ENCODE measurements at regions not wholly inside any gene's neighbourhood (a gene's known extent, or its start where the extent isn't known, plus 50 kb on each side); places are given as distances from the start of the nearest gene placed in this dataset.
A peak's percentile ranks its signal among the peaks of the same experiment; 100 is the strongest.

DNA sequence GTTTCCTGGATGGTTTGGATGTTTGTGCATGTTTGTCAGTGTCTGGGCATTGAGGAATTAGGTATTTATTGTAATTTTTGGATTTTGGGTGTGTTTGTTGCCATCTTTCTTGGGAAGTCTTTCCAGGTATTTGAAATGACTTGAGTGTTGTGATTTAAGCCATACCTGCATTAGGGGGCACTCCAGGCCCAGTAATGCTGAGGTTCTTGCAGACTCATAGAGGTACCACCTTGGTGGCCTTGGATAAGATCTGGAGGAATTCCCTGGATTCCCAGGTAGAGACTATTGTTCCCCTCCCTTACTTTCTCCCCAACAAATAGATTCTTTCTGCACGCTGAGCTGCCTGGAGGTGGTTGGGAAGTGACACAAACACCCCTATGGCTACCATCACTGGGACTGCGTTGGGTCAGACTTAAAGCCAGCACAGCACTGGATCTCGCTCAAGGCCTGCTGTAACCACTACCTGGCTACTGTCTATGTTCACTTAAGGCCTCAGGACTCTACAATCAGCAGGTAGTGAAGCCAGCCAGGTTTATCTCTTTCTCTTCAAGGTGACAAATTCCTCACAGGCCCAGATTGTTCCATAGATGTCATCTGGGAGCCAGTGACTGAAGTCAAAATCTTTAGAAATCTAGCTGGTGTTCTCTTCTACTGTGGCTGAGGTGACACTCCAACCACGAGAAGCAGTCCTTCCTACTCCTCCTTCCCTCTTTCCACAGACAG lies 643.6 kb downstream of the PDHA2 start:
- TF ChIP-seq, protein P1, sequence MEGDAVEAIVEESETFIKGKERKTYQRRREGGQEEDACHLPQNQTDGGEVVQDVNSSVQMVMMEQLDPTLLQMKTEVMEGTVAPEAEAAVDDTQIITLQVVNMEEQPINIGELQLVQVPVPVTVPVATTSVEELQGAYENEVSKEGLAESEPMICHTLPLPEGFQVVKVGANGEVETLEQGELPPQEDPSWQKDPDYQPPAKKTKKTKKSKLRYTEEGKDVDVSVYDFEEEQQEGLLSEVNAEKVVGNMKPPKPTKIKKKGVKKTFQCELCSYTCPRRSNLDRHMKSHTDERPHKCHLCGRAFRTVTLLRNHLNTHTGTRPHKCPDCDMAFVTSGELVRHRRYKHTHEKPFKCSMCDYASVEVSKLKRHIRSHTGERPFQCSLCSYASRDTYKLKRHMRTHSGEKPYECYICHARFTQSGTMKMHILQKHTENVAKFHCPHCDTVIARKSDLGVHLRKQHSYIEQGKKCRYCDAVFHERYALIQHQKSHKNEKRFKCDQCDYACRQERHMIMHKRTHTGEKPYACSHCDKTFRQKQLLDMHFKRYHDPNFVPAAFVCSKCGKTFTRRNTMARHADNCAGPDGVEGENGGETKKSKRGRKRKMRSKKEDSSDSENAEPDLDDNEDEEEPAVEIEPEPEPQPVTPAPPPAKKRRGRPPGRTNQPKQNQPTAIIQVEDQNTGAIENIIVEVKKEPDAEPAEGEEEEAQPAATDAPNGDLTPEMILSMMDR (conservative IDR thresholded peaks at IDR 0.05; ENCODE audit: low read depth, low read length) = peak; percentile 25
- no peak overlapping the region for H3K4me3 ChIP-seq (ENCODE audit: low read depth, low read length)
- DNase-seq (ENCODE audit: low read depth) = no peak

DNA sequence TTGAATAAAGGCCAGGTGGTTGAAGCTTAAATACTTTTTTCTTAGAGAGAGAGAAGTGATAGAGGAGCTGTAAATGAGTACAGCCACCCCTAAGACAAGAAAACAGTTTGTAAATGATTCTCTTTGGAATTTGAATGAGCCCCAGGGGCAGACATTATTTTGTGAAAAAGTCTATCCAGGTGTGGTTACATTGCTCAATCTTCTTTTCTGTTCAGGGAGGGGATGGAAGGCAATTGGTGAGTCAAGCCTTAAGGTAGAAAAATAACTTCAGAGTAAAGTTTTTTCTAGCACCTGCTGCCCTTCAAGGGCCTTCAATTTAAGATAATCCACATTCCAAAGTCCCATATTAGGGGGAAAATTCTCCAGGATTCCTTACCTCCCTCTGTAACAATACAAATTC lies 646.7 kb downstream of the PDHA2 start:
- H3K4me3 ChIP-seq (ENCODE audit: low read depth, low read length) = no peak overlapping the region
- DNase-seq (ENCODE audit: low read depth) = no peak

DNA sequence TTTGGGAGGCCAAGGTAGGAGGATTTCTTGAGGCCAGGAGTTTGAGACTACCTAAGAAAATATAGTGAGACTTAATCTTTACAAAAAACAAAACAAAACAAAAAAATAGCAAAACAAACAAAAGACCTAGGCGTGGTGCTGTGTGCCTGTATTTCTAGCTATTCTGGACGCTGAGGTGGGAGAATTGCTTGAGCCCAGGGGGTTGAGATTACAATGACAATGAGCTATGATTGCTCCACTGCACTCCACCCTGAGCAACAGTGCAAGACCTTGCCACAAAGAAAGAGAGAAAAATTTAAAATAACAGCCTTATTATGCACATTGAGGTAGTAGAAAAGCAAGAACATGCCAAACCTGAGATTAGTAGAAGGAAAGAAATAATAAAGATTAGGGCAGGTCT lies 657.7 kb downstream of the PDHA2 start:
- TF ChIP-seq, protein P1 (conservative IDR thresholded peaks at IDR 0.05; ENCODE audit: low read depth, low read length) = no peak
- no peak overlapping the region for H3K4me3 ChIP-seq (ENCODE audit: low read depth, low read length)
- no peak for DNase-seq (ENCODE audit: low read depth)

More for the DNA sequence above, 646.7 kb downstream of the PDHA2 start:
- TF ChIP-seq, protein P1 (conservative IDR thresholded peaks at IDR 0.05; ENCODE audit: low read depth, low read length) = no peak

DNA sequence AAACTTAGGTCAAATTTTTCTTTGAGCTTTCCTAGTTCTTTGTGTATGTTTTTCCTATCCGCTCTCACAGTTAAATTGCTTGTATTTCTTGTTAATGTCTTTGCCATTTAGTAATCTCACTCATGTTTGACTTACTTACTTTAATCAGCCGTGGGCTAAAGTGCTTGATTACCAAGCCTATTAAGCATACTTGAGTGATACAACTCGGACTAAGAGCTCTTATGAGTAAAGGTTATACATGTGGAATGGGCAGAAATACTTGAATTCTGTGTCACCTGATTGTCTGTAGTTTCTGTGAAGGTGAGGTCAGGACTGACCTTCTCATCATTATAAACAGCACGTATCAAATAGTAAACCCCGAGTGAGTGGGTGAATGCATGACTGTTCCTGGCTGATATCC lies 664.5 kb downstream of the PDHA2 start:
- DNase-seq (ENCODE audit: low read depth) = no peak
- no peak overlapping the region for H3K4me3 ChIP-seq (ENCODE audit: low read depth, low read length)
- TF ChIP-seq, protein P1 (conservative IDR thresholded peaks at IDR 0.05; ENCODE audit: low read depth, low read length) = no peak

DNA sequence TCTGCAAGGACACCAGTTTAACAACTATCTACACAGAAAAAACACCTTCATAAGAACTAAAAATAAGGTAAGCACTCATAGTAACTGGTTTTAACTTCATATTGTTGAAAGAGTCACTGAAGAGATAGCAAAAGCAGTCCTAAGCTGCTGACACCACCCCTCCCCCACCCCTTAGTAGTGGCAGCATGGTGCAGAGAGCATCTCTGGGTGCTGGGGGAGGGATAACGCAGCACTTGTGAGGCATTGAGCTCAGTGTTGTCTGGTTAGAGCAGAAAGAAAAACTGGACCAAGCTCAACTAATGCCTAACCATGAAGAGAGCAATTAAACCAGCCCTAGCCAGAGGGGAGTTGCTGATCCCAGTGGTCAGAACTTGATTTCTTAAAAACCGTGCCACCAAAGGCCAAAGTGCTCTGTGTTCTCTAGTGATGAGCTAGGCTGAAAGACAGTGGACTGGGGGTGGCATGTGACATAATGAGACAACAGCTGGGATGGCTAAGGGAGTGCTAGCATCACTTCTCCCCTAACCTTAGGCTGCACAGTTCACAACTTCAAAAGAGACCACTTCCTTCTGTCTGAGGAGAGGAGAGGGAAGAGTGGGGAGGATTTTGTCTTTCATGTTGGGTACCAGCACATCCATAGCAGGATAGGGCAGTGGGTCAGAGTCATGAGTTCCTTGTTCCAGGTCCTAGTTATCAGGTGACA lies 669.3 kb downstream of the PDHA2 start:
- TF ChIP-seq, protein P1 (conservative IDR thresholded peaks at IDR 0.05; ENCODE audit: low read depth, low read length) = no peak
- no peak for DNase-seq (ENCODE audit: low read depth)

DNA sequence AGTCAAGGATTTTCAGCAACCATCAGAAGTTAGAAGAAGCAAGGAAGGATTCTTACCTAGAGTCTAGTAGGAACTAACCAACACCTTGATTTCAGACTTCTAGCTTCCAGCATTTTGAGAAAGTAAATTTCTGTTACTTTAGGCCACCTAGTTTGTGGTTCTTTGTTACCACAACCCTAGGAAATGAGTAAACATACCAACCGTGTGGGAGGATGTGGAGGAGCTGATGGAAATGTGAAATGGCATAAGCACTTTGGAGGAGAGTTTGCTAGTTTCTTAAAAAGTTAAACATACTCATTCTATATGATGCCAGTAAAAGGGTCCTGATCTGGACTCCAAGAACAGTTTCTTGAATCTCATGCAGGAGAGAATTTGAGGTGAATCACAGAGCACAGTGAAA lies 679.4 kb downstream of the PDHA2 start:
- no peak for DNase-seq (ENCODE audit: low read depth)
- TF ChIP-seq, protein P1 (conservative IDR thresholded peaks at IDR 0.05; ENCODE audit: low read depth, low read length) = no peak
- no peak overlapping the region for H3K4me3 ChIP-seq (ENCODE audit: low read depth, low read length)

More for the DNA sequence above, 669.3 kb downstream of the PDHA2 start:
- H3K4me3 ChIP-seq (ENCODE audit: low read depth, low read length) = no peak overlapping the region
